HepG2 (cell line): ENCODE measurements at regions not wholly inside any gene's neighbourhood (a gene's known extent, or its start where the extent isn't known, plus 50 kb on each side); places are given as distances from the start of the nearest gene placed in this dataset.

Source experiments
- CREB1 ChIP-seq, 2 experiments: fragments of 450-650 bp in 1 of 2; IDR thresholded peaks; 2 replicates each; pipeline ENCODE4 v1.6.1; 2016 to 2017; ENCODE audit warnings: control low read depth in 1 of 2, mild to moderate bottlenecking in 1 of 2, missing compliant biosample characterization in 1 of 2, missing genetic modification characterization in 1 of 2
- DNMT1 ChIP-seq: sonication (generic); formaldehyde crosslinking; IDR thresholded peaks from 2 replicates; pipeline ENCODE4 v1.5.1; 2020; ENCODE audit warnings: mild to moderate bottlenecking, missing genetic modification reagents
- ESRRA ChIP-seq: sonication (generic); formaldehyde crosslinking; IDR thresholded peaks from 2 replicates; pipeline ENCODE4 v1.5.1; 2020; ENCODE audit warnings: mild to moderate bottlenecking, low read depth, missing genetic modification reagents
- FOXJ3 ChIP-seq: sonication (generic); formaldehyde crosslinking; IDR thresholded peaks from 2 replicates; pipeline ENCODE4 v1.4.0; 2020; ENCODE audit warnings: missing genetic modification reagents, mild to moderate bottlenecking, borderline replicate concordance
- HDAC1 ChIP-seq: sonication (generic); formaldehyde crosslinking; IDR thresholded peaks from 2 replicates; pipeline ENCODE4 v1.5.1; 2020; ENCODE audit warnings: mild to moderate bottlenecking, missing genetic modification reagents
- HNF1B ChIP-seq: sonication (generic); formaldehyde crosslinking; IDR thresholded peaks from 2 replicates; pipeline ENCODE4 v1.5.1; 2020; ENCODE audit warnings: mild to moderate bottlenecking, moderate library complexity, missing genetic modification reagents
- JUN ChIP-seq: sonication (generic); formaldehyde crosslinking; IDR thresholded peaks from 2 replicates; pipeline ENCODE4 v1.4.0; 2020; ENCODE audit warnings: mild to moderate bottlenecking, missing genetic modification reagents
- KLF13 ChIP-seq: sonication (generic); formaldehyde crosslinking; IDR thresholded peaks from 2 replicates; pipeline ENCODE4 v1.4.0; 2020; ENCODE audit warnings: mild to moderate bottlenecking, missing genetic modification reagents
- KLF15 ChIP-seq: sonication (generic); formaldehyde crosslinking; IDR thresholded peaks from 2 replicates; pipeline ENCODE4 v1.8.1; 2023; ENCODE audit warnings: borderline replicate concordance, mild to moderate bottlenecking, inconsistent platforms, missing genetic modification reagents, mixed read lengths
- MAFF ChIP-seq: IDR thresholded peaks from 2 replicates; pipeline ENCODE4 v1.6.1; 2011; ENCODE audit warnings: low read depth, low read length, improper control_type of control experiment
- NFATC3 ChIP-seq: sonication (generic); formaldehyde crosslinking; IDR thresholded peaks from 2 replicates; pipeline ENCODE4 v1.5.1; 2020; ENCODE audit warnings: mild to moderate bottlenecking, missing genetic modification reagents
- NFE2L1 ChIP-seq: sonication (generic); formaldehyde crosslinking; IDR thresholded peaks from 2 replicates; pipeline ENCODE4 v1.4.0; 2020; ENCODE audit warnings: missing genetic modification reagents, mild to moderate bottlenecking, borderline replicate concordance
- NR2C2 ChIP-seq: sonication (generic); formaldehyde crosslinking; IDR thresholded peaks from 2 replicates; pipeline ENCODE4 v1.4.0; 2020; ENCODE audit warnings: missing genetic modification reagents, mild to moderate bottlenecking, moderate library complexity, borderline replicate concordance
- PLRG1 ChIP-seq: fragments of 450-650 bp; conservative IDR thresholded peaks from 2 replicates; pipeline ENCODE4 v1.6.1; 2016
- SIN3B ChIP-seq: fragments of 150-350 bp; IDR thresholded peaks from 2 replicates; pipeline ENCODE4 v1.6.1; 2014; ENCODE audit warnings: low read length
- TCF7 ChIP-seq: sonication (generic); IDR thresholded peaks from 2 replicates; pipeline ENCODE4 v1.6.1; 2016; ENCODE audit warnings: antibody characterized with exemption, low read depth
- ZBTB43 ChIP-seq: sonication (generic); formaldehyde crosslinking; conservative IDR thresholded peaks from 2 replicates; pipeline ENCODE4 v1.4.0; 2020; ENCODE audit warnings: missing genetic modification reagents
- ZMYM4 ChIP-seq: sonication (generic); formaldehyde crosslinking; IDR thresholded peaks from 2 replicates; pipeline ENCODE4 v1.8.1; 2023; ENCODE audit warnings: mild to moderate bottlenecking, missing genetic modification reagents
- ZNF138 ChIP-seq: sonication (generic); formaldehyde crosslinking; IDR thresholded peaks from 2 replicates; pipeline ENCODE4 v1.5.0; 2020; ENCODE audit warnings: mild to moderate bottlenecking, low read depth, missing genetic modification reagents
- ZNF235 ChIP-seq: sonication (generic); formaldehyde crosslinking; IDR thresholded peaks from 2 replicates; pipeline ENCODE4 v1.8.1; 2023; ENCODE audit warnings: mild to moderate bottlenecking, missing genetic modification reagents, borderline replicate concordance
- ZNF367 ChIP-seq: sonication (generic); formaldehyde crosslinking; IDR thresholded peaks from 2 replicates; pipeline ENCODE4 v1.4.0; 2020; ENCODE audit warnings: missing genetic modification reagents, borderline replicate concordance
- ZNF430 ChIP-seq: sonication (generic); formaldehyde crosslinking; IDR thresholded peaks from 2 replicates; pipeline ENCODE4 v1.9.0; 2021; ENCODE audit warnings: mild to moderate bottlenecking, missing genetic modification reagents
- ZNF530 ChIP-seq: sonication (generic); formaldehyde crosslinking; IDR thresholded peaks from 2 replicates; pipeline ENCODE4 v1.5.0; 2020; ENCODE audit warnings: low read depth, mild to moderate bottlenecking, missing genetic modification reagents
- ZNF75D ChIP-seq: sonication (generic); formaldehyde crosslinking; IDR thresholded peaks from 2 replicates; pipeline ENCODE4 v1.8.1; 2023; ENCODE audit warnings: missing genetic modification reagents, mild to moderate bottlenecking, borderline replicate concordance
- ZNF775 ChIP-seq: sonication (generic); formaldehyde crosslinking; IDR thresholded peaks from 2 replicates; pipeline ENCODE4 v1.4.0; 2020; ENCODE audit warnings: missing genetic modification reagents, mild to moderate bottlenecking, moderate library complexity, borderline replicate concordance
- TF ChIP-seq, protein P1 (sequence below): IDR thresholded peaks from 2 replicates; pipeline ENCODE4 v1.6.1; 2018; ENCODE audit warnings: missing genetic modification reagents, mild to moderate bottlenecking, missing compliant biosample characterization
- TF ChIP-seq, protein P2 (sequence below): sonication (generic); formaldehyde crosslinking; IDR thresholded peaks from 2 replicates; pipeline ENCODE4 v1.5.0; 2020; ENCODE audit warnings: missing genetic modification reagents

- TF ChIP-seq ZNF235 (CRISPR knock-in tag) (no peak), FOXJ3 (0 out of 2 replicates have a peak, but pooled peaks have one; percentile 39), ZNF75D (CRISPR knock-in tag) (no peak), DNMT1 (CRISPR knock-in tag) (no peak), KLF13 (CRISPR knock-in tag) (no peak), ZNF138 (CRISPR knock-in tag) (no peak), TCF7 (peak; percentile 90), ZNF775 (CRISPR knock-in tag) (no peak), ZNF530 (CRISPR knock-in tag) (no peak), NR2C2 (peak; percentile 74), HDAC1 (peak; percentile 49; the same call in 1 of the 2 replicates), NFATC3 (CRISPR knock-in tag) (no peak), HNF1B (CRISPR knock-in tag) (peak; percentile 61; the same call in 1 of the 2 replicates), ZNF430 (CRISPR knock-in tag) (no peak), ZMYM4 (CRISPR knock-in tag) (peak; percentile 77), SIN3B (no peak), ZBTB43 (CRISPR knock-in tag) (no peak), KLF15 (CRISPR knock-in tag) (no peak), NFE2L1 (CRISPR knock-in tag) (no peak), CREB1 (IDR thresholded peaks at IDR 0.05) (no peak), CREB1 (CRISPR knock-in tag; IDR thresholded peaks at IDR 0.05) (peak; percentile 68), JUN (peak; percentile 75; the same call in 1 of the 2 replicates), ESRRA (peak; percentile 87), MAFF (peak; percentile 21; the same call in 1 of the 2 replicates), ZNF367 (CRISPR knock-in tag) (no peak), PLRG1 (no peak)
- TF ChIP-seq, protein P1, sequence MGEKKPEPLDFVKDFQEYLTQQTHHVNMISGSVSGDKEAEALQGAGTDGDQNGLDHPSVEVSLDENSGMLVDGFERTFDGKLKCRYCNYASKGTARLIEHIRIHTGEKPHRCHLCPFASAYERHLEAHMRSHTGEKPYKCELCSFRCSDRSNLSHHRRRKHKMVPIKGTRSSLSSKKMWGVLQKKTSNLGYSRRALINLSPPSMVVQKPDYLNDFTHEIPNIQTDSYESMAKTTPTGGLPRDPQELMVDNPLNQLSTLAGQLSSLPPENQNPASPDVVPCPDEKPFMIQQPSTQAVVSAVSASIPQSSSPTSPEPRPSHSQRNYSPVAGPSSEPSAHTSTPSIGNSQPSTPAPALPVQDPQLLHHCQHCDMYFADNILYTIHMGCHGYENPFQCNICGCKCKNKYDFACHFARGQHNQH (CRISPR knock-in tag), result peak; percentile 78
- TF ChIP-seq, protein P2, sequence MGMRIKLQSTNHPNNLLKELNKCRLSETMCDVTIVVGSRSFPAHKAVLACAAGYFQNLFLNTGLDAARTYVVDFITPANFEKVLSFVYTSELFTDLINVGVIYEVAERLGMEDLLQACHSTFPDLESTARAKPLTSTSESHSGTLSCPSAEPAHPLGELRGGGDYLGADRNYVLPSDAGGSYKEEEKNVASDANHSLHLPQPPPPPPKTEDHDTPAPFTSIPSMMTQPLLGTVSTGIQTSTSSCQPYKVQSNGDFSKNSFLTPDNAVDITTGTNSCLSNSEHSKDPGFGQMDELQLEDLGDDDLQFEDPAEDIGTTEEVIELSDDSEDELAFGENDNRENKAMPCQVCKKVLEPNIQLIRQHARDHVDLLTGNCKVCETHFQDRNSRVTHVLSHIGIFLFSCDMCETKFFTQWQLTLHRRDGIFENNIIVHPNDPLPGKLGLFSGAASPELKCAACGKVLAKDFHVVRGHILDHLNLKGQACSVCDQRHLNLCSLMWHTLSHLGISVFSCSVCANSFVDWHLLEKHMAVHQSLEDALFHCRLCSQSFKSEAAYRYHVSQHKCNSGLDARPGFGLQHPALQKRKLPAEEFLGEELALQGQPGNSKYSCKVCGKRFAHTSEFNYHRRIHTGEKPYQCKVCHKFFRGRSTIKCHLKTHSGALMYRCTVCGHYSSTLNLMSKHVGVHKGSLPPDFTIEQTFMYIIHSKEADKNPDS (CRISPR knock-in tag), result no peak
Observed at GRCh38 chr5:147170603-147171002, 64.2 kb upstream of the STK32A start (continued).
